IMR-90 (cell line): ENCODE measurements at regions not wholly inside any gene's neighbourhood (a gene's known extent, or its start where the extent isn't known, plus 50 kb on each side); places are given as distances from the start of the nearest gene placed in this dataset.

Source experiments
- ATAC-seq: fragments of 200-7000 bp; cut with Tn5 transposase; 2 replicates; pipeline ENCODE4 v1.9.1; 2020; ENCODE audit warnings: low read depth, mild to moderate bottlenecking, moderate library complexity
- BruUV-seq: library from RNA; stranded (reverse); fragments of 400-500 nt; replicated peaks from 2 replicates; lab custom pipeline; 2021; lab: Mats Ljungman, UMichigan
- CTCF ChIA-PET: fragments of 300-600 bp; formaldehyde crosslinking; extraction: SDS; loops from one replicate; lab custom pipeline; 2021; ENCODE audit warnings: antibody characterized with exemption; lab: Yijun Ruan, JAX
- POLR2A ChIA-PET: fragments of 300-600 bp; sonication (Branson Sonifier 250); formaldehyde crosslinking; loops from one replicate; lab custom pipeline; 2022; ENCODE audit warnings: antibody characterized with exemption; ENCODE audit not compliant: unreplicated experiment; lab: Charles Lee
- DNase-seq: peaks from one replicate; pipeline ENCODE4 v3.0.0; 2013
- H2AFZ ChIP-seq: replicated peaks from 2 replicates; pipeline ENCODE3; 2013; ENCODE audit warnings: low read length, mild to moderate bottlenecking; ENCODE audit not compliant: poor library complexity
- H2AK5ac ChIP-seq: 2 replicates; pipeline ENCODE4 v1.6.1; 2013; ENCODE audit warnings: low read depth, low read length, inconsistent platforms
- H2AK9ac ChIP-seq: replicated peaks from 2 replicates; pipeline ENCODE3; 2013; ENCODE audit warnings: mild to moderate bottlenecking, low read depth, low read length, moderate library complexity; ENCODE audit not compliant: poor library complexity
- H2BK120ac ChIP-seq: 2 replicates; pipeline ENCODE4 v1.6.1; 2013; ENCODE audit warnings: low read depth, low read length, inconsistent platforms
- H2BK15ac ChIP-seq: 3 replicates; pipeline ENCODE4 v1.6.1; 2013; ENCODE audit warnings: low read depth, low read length, inconsistent platforms
- H2BK20ac ChIP-seq: 2 replicates; pipeline ENCODE4 v1.6.1; 2013; ENCODE audit warnings: low read depth, mild to moderate bottlenecking, inconsistent platforms, low read length, moderate library complexity
- H2BK5ac ChIP-seq: 2 replicates; pipeline ENCODE4 v1.6.1; 2013; ENCODE audit warnings: mild to moderate bottlenecking, low read depth, low read length, inconsistent platforms; ENCODE audit not compliant: poor library complexity, severe bottlenecking
- H3K14ac ChIP-seq: replicated peaks from 2 replicates; pipeline ENCODE4 v1.6.1; 2013; ENCODE audit warnings: low read depth, low read length, inconsistent platforms
- H3K18ac ChIP-seq: 2 replicates; pipeline ENCODE4 v1.6.1; 2013; ENCODE audit warnings: low read depth, low read length, control low read depth
- H3K23ac ChIP-seq: 2 replicates; pipeline ENCODE4 v1.6.1; 2013; ENCODE audit warnings: low read depth, low read length, inconsistent platforms
- H3K27ac ChIP-seq: 2 replicates; pipeline ENCODE4 v1.5.1; 2013; ENCODE audit warnings: mild to moderate bottlenecking, control low read depth, low read length; ENCODE audit not compliant: insufficient read depth
- H3K27me3 ChIP-seq: 2 replicates; pipeline ENCODE4 v1.6.1; 2013; ENCODE audit warnings: low read length; ENCODE audit not compliant: control insufficient read depth, insufficient read depth
- H3K36me3 ChIP-seq: 2 replicates; pipeline ENCODE4 v1.6.1; 2013; ENCODE audit warnings: low read length, mixed read lengths; ENCODE audit not compliant: control insufficient read depth, insufficient read depth
- H3K4ac ChIP-seq: 2 replicates; pipeline ENCODE4 v1.6.1; 2013; ENCODE audit warnings: low read depth, low read length, inconsistent platforms
- H3K4me1 ChIP-seq: 2 replicates; pipeline ENCODE4 v1.6.1; 2013; ENCODE audit warnings: low read length, mixed read lengths; ENCODE audit not compliant: control insufficient read depth, insufficient read depth
- H3K4me2 ChIP-seq: 2 replicates; pipeline ENCODE4 v1.6.1; 2013; ENCODE audit warnings: low read depth, mild to moderate bottlenecking, control low read depth, low read length, moderate library complexity
- H3K4me3 ChIP-seq: 2 replicates; pipeline ENCODE4 v1.5.1; 2013; ENCODE audit warnings: low read depth, mild to moderate bottlenecking, control low read depth, low read length, moderate library complexity; ENCODE audit not compliant: insufficient read depth
- H3K56ac ChIP-seq: 2 replicates; pipeline ENCODE4 v1.6.1; 2013; ENCODE audit warnings: low read length, inconsistent platforms; ENCODE audit not compliant: insufficient read depth; ENCODE audit errors: extremely low read depth
- H3K79me1 ChIP-seq, 2 experiments: 2 replicates each; pipeline ENCODE4 v1.6.1; 2013; ENCODE audit warnings: low read length in 2 of 2, inconsistent platforms in 1 of 2, low read depth in 1 of 2
- H3K9ac ChIP-seq: 2 replicates; pipeline ENCODE4 v1.6.1; 2013; ENCODE audit warnings: low read depth, low read length, control low read depth
- H3K9me1 ChIP-seq: 2 replicates; pipeline ENCODE4 v1.6.1; 2013; ENCODE audit warnings: low read length, inconsistent platforms; ENCODE audit not compliant: insufficient read depth
- H3K9me3 ChIP-seq: 2 replicates; pipeline ENCODE4 v1.6.1; 2013; ENCODE audit warnings: low read length; ENCODE audit not compliant: control insufficient read depth, insufficient read depth
- H4K20me1 ChIP-seq: 2 replicates; pipeline ENCODE4 v1.6.1; 2013; ENCODE audit warnings: low read length, inconsistent platforms; ENCODE audit not compliant: insufficient read depth
- H4K5ac ChIP-seq: 2 replicates; pipeline ENCODE4 v1.6.1; 2013; ENCODE audit warnings: mild to moderate bottlenecking, low read depth, low read length, control low read depth
- H4K8ac ChIP-seq, 2 experiments: 2 replicates each; pipeline ENCODE4 v1.6.1; 2013; ENCODE audit warnings: low read depth in 2 of 2, low read length in 2 of 2, control low read depth in 1 of 2, inconsistent platforms in 1 of 2
- H4K91ac ChIP-seq: 2 replicates; pipeline ENCODE4 v1.6.1; 2013; ENCODE audit warnings: low read depth, low read length, inconsistent platforms; ENCODE audit not compliant: insufficient read depth
- CHD1 ChIP-seq: IDR thresholded peaks from 2 replicates; pipeline ENCODE4 v1.6.1; 2012; ENCODE audit warnings: low read depth, low read length, improper control_type of control experiment
- MAZ ChIP-seq: IDR thresholded peaks from 2 replicates; pipeline ENCODE4 v1.6.1; 2012; ENCODE audit warnings: low read depth, mild to moderate bottlenecking, low read length, improper control_type of control experiment, moderate library complexity, borderline replicate concordance
- RAD21 ChIP-seq: IDR thresholded peaks from 2 replicates; pipeline ENCODE4 v1.6.1; 2012; ENCODE audit warnings: low read length, improper control_type of control experiment
- RCOR1 ChIP-seq: IDR thresholded peaks from 2 replicates; pipeline ENCODE4 v1.6.1; 2012; ENCODE audit warnings: mild to moderate bottlenecking, low read length, improper control_type of control experiment; ENCODE audit not compliant: insufficient replicate concordance
- WGBS, 2 experiments: methylation state at CpG; one replicate each; pipeline versions ENCODE4 v1.1.5 to v1.1.7; 2013; ENCODE audit warnings: missing lambda C conversion rate in 2 of 2; ENCODE audit not compliant: insufficient read length in 1 of 2; ENCODE audit errors: extremely low coverage in 2 of 2; 5-methylcytosine and 5-hydroxymethylcytosine counted together
- dilution Hi-C: fragments of 300-500 bp; cut with HindIII; formaldehyde crosslinking; loops from one replicate; pipeline ENCODE4 v1.14.3; 2018; ENCODE audit warnings: low sequenced_read_pairs; ENCODE audit not compliant: unreplicated experiment
- in situ Hi-C: fragments of 300-500 bp; cut with MboI; formaldehyde crosslinking; loops from 3 replicates; pipeline ENCODE4 v1.14.3; 2019; ENCODE audit warnings: low sequenced_read_pairs, inconsistent platforms, mixed read lengths
- intact Hi-C: fragments of 100-400 bp; cut with micrococcal nuclease; formaldehyde crosslinking; loops from 2 replicates; pipeline ENCODE4 v1.10.0; 2022

- Histone ChIP-seq H3K9ac (no peak overlapping the region), H3K4me3 (no peak overlapping the region), H3K36me3 (no peaks in the 10 kb centered on the region), H3K56ac (no peak overlapping the region), H3K79me1 (no peaks in the 10 kb centered on the region), H2AK5ac (no peak overlapping the region), H2AK9ac (no peak overlapping the region), H3K4ac (no peak overlapping the region), H4K8ac (no peak overlapping the region), H4K5ac (no peak overlapping the region), H2AFZ (no peak overlapping the region), H3K18ac (no peak overlapping the region), H2BK5ac (no peak overlapping the region), H2BK15ac (no peak overlapping the region), H3K27me3 (no peaks in the 10 kb centered on the region), H3K4me2 (no peak overlapping the region), H3K4me1 (no peaks in the 10 kb centered on the region), H4K91ac (no peak overlapping the region), H4K20me1 (no peaks in the 10 kb centered on the region), H2BK120ac (no peak overlapping the region), H3K14ac (no peak overlapping the region), H2BK20ac (no peak overlapping the region), H3K9me3 (peaks cover 5% of the 10 kb centered on the region), H3K23ac (no peak overlapping the region), H3K27ac (no peak overlapping the region), H3K9me1 (no peaks in the 10 kb centered on the region)
- DNase-seq (no peak), ATAC-seq (no peak)
- ChIA-PET CTCF (no interaction called here), POLR2A (no interaction called here)
- dilution Hi-C loops, result no loop called here
- no peak for TF ChIP-seq RCOR1
- no peak for TF ChIP-seq CHD1
- no peak for TF ChIP-seq RAD21
- TF ChIP-seq MAZ, result no peak
- intact Hi-C loops, result no loop called here
- in situ Hi-C loops, result no loop called here
- WGBS, 2 experiments, result 15% methylated on average over 25 of the region's 41 CpGs; no CpG with 5 or more reads in 1 of the 2 experiments
- no TSS peak for BruUV-seq
These were observed 975.7 kb upstream of the PRMT6 start for GRCh38 chr1:106080608-106081325.
